ENCODE measurements at regions not wholly inside any gene's neighbourhood (a gene's known extent, or its start where the extent isn't known, plus 50 kb on each side); places are given as distances from the start of the nearest gene placed in this dataset.

DNA sequence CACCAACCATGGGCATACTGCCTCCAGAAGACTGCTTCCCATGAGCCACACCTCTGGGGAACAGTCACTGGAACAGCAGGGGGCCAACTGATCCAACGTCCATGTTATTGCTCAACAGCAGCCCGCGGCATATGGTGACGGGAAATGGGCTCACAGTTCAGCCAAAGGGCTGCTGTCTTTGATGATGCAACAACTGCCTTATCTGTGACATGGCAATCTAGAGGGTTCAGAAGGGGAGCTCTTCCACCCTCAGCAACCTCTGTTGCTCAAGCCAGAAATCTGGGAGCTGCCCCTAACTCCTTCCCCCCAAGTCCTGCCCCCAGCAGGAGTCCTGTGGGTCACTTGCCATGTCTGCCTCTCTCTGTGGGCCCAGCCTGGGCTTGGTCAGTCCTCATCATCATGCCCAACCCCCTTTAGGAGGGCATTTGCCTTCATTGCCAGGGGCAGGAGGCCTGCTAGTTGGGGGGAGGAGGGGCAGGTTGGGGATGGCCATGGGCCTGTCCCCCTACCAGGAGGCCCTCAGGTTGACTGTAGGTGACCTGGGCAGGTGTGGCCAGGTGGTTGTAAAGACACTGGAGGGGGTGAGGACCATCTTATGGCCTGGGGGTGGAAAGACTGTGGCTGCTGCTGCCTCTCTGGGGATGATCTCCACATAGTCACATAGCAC, 212.9 kb downstream of the CYP26B1 start:
- Histone ChIP-seq H3K4me1 (ENCODE audit: low read length) (no peaks in the 10 kb centered on the region), H3K36me3 (replicated peaks; ENCODE audit: insufficient read depth, low read length) (no peaks in the 10 kb centered on the region), H3F3A (ENCODE audit: insufficient read depth, low read length) (no peaks in the 10 kb centered on the region), H3K9me2 (replicated peaks; ENCODE audit: insufficient read depth, low read length) (no peaks in the 10 kb centered on the region), H3K9me3 (replicated peaks; ENCODE audit: insufficient read depth, low read length) (no peaks in the 10 kb centered on the region), H3K9ac (ENCODE audit: low read length) (no peak overlapping the region), H3K4me3 (ENCODE audit: low read length) (no peak overlapping the region), H3K4me2 (ENCODE audit: low read depth, low read length) (no peak overlapping the region), H3K27ac (ENCODE audit: low read length) (no peak overlapping the region), H3K27me3 (replicated peaks; ENCODE audit: insufficient read depth, low read length) (no peaks in the 10 kb centered on the region), H2AFZ (ENCODE audit: low read length) (no peak overlapping the region), H4K20me1 (ENCODE audit: insufficient read depth, low read length) (no peaks in the 10 kb centered on the region), H3K79me2 (ENCODE audit: low read length) (no peaks in the 10 kb centered on the region)
- TF ChIP-seq, protein P1, sequence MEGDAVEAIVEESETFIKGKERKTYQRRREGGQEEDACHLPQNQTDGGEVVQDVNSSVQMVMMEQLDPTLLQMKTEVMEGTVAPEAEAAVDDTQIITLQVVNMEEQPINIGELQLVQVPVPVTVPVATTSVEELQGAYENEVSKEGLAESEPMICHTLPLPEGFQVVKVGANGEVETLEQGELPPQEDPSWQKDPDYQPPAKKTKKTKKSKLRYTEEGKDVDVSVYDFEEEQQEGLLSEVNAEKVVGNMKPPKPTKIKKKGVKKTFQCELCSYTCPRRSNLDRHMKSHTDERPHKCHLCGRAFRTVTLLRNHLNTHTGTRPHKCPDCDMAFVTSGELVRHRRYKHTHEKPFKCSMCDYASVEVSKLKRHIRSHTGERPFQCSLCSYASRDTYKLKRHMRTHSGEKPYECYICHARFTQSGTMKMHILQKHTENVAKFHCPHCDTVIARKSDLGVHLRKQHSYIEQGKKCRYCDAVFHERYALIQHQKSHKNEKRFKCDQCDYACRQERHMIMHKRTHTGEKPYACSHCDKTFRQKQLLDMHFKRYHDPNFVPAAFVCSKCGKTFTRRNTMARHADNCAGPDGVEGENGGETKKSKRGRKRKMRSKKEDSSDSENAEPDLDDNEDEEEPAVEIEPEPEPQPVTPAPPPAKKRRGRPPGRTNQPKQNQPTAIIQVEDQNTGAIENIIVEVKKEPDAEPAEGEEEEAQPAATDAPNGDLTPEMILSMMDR (IDR thresholded peaks at IDR 0.05; ENCODE audit: low read length) = no peak
- TF ChIP-seq EZH2 (optimal IDR thresholded peaks at IDR 0.05; ENCODE audit: low read depth, low read length) (no peak), EZH2phosphoT487 (IDR thresholded peaks at IDR 0.05; ENCODE audit: low read length) (no peak)
- no peak for DNase-seq

DNA sequence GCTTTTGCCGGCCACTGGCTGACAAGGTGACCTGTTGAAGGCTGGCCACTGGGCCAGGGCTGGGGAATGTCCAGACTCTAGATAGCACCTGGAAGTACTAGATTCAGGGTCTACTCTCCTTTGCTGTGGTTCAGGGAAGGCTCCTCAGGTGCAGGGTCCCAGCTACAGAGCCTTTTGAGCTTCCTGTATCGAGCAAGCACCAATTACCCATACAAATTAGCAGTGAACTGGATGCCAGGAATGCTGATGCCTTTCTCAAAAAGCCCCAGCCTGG, 213.4 kb downstream of the CYP26B1 start:
- Histone ChIP-seq H3K27ac (ENCODE audit: low read length) (no peak overlapping the region), H3K9ac (ENCODE audit: low read length) (no peak overlapping the region), H3K9me2 (replicated peaks; ENCODE audit: insufficient read depth, low read length) (no peaks in the 10 kb centered on the region), H3K36me3 (replicated peaks; ENCODE audit: insufficient read depth, low read length) (no peaks in the 10 kb centered on the region), H3K4me3 (ENCODE audit: low read length) (no peak overlapping the region), H3K4me1 (ENCODE audit: low read length) (no peaks in the 10 kb centered on the region), H4K20me1 (ENCODE audit: insufficient read depth, low read length) (no peaks in the 10 kb centered on the region), H3K79me2 (ENCODE audit: low read length) (no peaks in the 10 kb centered on the region), H3K27me3 (replicated peaks; ENCODE audit: insufficient read depth, low read length) (no peaks in the 10 kb centered on the region), H3F3A (ENCODE audit: insufficient read depth, low read length) (no peaks in the 10 kb centered on the region), H3K4me2 (ENCODE audit: low read depth, low read length) (no peak overlapping the region), H3K9me3 (replicated peaks; ENCODE audit: insufficient read depth, low read length) (no peaks in the 10 kb centered on the region), H2AFZ (ENCODE audit: low read length) (no peak overlapping the region)
- TF ChIP-seq, protein P1 (IDR thresholded peaks at IDR 0.05; ENCODE audit: low read length) = no peak
- TF ChIP-seq EZH2phosphoT487 (IDR thresholded peaks at IDR 0.05; ENCODE audit: low read length) (no peak), EZH2 (optimal IDR thresholded peaks at IDR 0.05; ENCODE audit: low read depth, low read length) (no peak)
- no peak for DNase-seq

DNA sequence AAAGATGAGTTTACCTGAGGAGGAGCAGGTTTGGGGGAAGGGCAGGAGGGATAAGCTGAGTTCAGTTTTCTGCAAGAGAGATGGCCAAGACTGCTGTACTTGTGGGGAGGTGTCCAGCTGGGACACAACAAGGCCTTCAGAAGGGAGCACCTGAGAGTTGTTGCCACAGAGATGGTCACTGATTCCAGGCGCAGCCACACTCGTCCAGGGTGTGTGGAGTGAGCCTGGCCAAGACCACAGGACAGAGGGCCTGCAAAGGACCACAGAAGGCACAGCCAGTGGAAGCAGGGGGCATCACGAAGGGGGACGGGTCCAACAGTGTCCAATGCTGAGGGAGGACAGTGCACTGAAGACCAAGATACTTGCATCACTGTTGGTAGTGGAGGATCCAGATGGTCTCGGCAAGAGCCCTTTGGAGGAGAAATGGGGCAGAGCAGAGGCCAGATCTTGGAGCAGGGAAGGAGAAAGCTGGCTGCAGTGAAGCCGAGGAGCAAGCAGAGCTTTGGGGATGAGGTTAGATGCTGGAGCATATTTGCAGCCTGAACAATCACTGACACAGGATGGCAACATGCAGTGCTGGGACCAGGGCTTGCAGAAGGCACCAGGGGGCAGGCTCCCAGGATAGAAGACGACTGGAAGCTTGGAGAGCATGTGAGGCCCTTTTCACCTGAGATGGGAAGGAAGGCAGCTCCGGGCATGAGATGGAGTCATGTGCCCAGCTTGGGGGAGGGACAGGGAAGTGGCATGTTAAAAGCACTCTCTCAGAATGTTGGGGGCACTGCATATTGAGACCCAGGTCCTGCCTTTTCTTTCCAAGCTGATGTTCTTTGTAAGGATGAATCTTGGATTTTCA, 214.0 kb downstream of the CYP26B1 start:
- H3K27me3 ChIP-seq (replicated peaks; ENCODE audit: insufficient read depth, low read length) = no peaks in the 10 kb centered on the region
- H3K27ac ChIP-seq (ENCODE audit: low read length) = no peak overlapping the region
- no peak overlapping the region for H2AFZ ChIP-seq (ENCODE audit: low read length)
- H3K79me2 ChIP-seq (ENCODE audit: low read length) = no peaks in the 10 kb centered on the region
- no peaks in the 10 kb centered on the region for H3K36me3 ChIP-seq (replicated peaks; ENCODE audit: insufficient read depth, low read length)
- H3K9ac ChIP-seq (ENCODE audit: low read length) = no peak overlapping the region
- H3K4me3 ChIP-seq (ENCODE audit: low read length) = no peak overlapping the region
- no peak for DNase-seq
- H3K9me2 ChIP-seq (replicated peaks; ENCODE audit: insufficient read depth, low read length) = no peaks in the 10 kb centered on the region
- no peak for TF ChIP-seq EZH2 (optimal IDR thresholded peaks at IDR 0.05; ENCODE audit: low read depth, low read length)
- TF ChIP-seq, protein P1 (IDR thresholded peaks at IDR 0.05; ENCODE audit: low read length) = no peak
- no peak for TF ChIP-seq EZH2phosphoT487 (IDR thresholded peaks at IDR 0.05; ENCODE audit: low read length)
- H3K9me3 ChIP-seq (replicated peaks; ENCODE audit: insufficient read depth, low read length) = no peaks in the 10 kb centered on the region
- H3K4me1 ChIP-seq (ENCODE audit: low read length) = no peaks in the 10 kb centered on the region
- H3F3A ChIP-seq (ENCODE audit: insufficient read depth, low read length) = no peaks in the 10 kb centered on the region
- H4K20me1 ChIP-seq (ENCODE audit: insufficient read depth, low read length) = no peaks in the 10 kb centered on the region
- no peak overlapping the region for H3K4me2 ChIP-seq (ENCODE audit: low read depth, low read length)

Measured in MM.1S (cell line).